IMR-90 (cell line): ENCODE measurements at regions not wholly inside any gene's neighbourhood (a gene's known extent, or its start where the extent isn't known, plus 50 kb on each side); places are given as distances from the start of the nearest gene placed in this dataset.

Source experiments
- ATAC-seq: fragments of 200-7000 bp; cut with Tn5 transposase; 2 replicates; pipeline ENCODE4 v1.9.1; 2020; ENCODE audit warnings: low read depth, mild to moderate bottlenecking, moderate library complexity
- BruUV-seq: library from RNA; stranded (reverse); fragments of 400-500 nt; replicated peaks from 2 replicates; lab custom pipeline; 2021; lab: Mats Ljungman, UMichigan
- CTCF ChIA-PET: fragments of 300-600 bp; formaldehyde crosslinking; extraction: SDS; loops from one replicate; lab custom pipeline; 2021; ENCODE audit warnings: antibody characterized with exemption; lab: Yijun Ruan, JAX
- POLR2A ChIA-PET: fragments of 300-600 bp; sonication (Branson Sonifier 250); formaldehyde crosslinking; loops from one replicate; lab custom pipeline; 2022; ENCODE audit warnings: antibody characterized with exemption; ENCODE audit not compliant: unreplicated experiment; lab: Charles Lee
- DNase-seq: peaks from one replicate; pipeline ENCODE4 v3.0.0; 2013
- H2AFZ ChIP-seq: replicated peaks from 2 replicates; pipeline ENCODE3; 2013; ENCODE audit warnings: low read length, mild to moderate bottlenecking; ENCODE audit not compliant: poor library complexity
- H2AK5ac ChIP-seq: 2 replicates; pipeline ENCODE4 v1.6.1; 2013; ENCODE audit warnings: low read depth, low read length, inconsistent platforms
- H2AK9ac ChIP-seq: replicated peaks from 2 replicates; pipeline ENCODE3; 2013; ENCODE audit warnings: mild to moderate bottlenecking, low read depth, low read length, moderate library complexity; ENCODE audit not compliant: poor library complexity
- H2BK120ac ChIP-seq: 2 replicates; pipeline ENCODE4 v1.6.1; 2013; ENCODE audit warnings: low read depth, low read length, inconsistent platforms
- H2BK15ac ChIP-seq: 3 replicates; pipeline ENCODE4 v1.6.1; 2013; ENCODE audit warnings: low read depth, low read length, inconsistent platforms
- H2BK20ac ChIP-seq: 2 replicates; pipeline ENCODE4 v1.6.1; 2013; ENCODE audit warnings: low read depth, mild to moderate bottlenecking, inconsistent platforms, low read length, moderate library complexity
- H2BK5ac ChIP-seq: 2 replicates; pipeline ENCODE4 v1.6.1; 2013; ENCODE audit warnings: mild to moderate bottlenecking, low read depth, low read length, inconsistent platforms; ENCODE audit not compliant: poor library complexity, severe bottlenecking
- H3K14ac ChIP-seq: replicated peaks from 2 replicates; pipeline ENCODE4 v1.6.1; 2013; ENCODE audit warnings: low read depth, low read length, inconsistent platforms
- H3K18ac ChIP-seq: 2 replicates; pipeline ENCODE4 v1.6.1; 2013; ENCODE audit warnings: low read depth, low read length, control low read depth
- H3K23ac ChIP-seq: 2 replicates; pipeline ENCODE4 v1.6.1; 2013; ENCODE audit warnings: low read depth, low read length, inconsistent platforms
- H3K27ac ChIP-seq: 2 replicates; pipeline ENCODE4 v1.5.1; 2013; ENCODE audit warnings: mild to moderate bottlenecking, control low read depth, low read length; ENCODE audit not compliant: insufficient read depth
- H3K27me3 ChIP-seq: 2 replicates; pipeline ENCODE4 v1.6.1; 2013; ENCODE audit warnings: low read length; ENCODE audit not compliant: control insufficient read depth, insufficient read depth
- H3K36me3 ChIP-seq: 2 replicates; pipeline ENCODE4 v1.6.1; 2013; ENCODE audit warnings: low read length, mixed read lengths; ENCODE audit not compliant: control insufficient read depth, insufficient read depth
- H3K4ac ChIP-seq: 2 replicates; pipeline ENCODE4 v1.6.1; 2013; ENCODE audit warnings: low read depth, low read length, inconsistent platforms
- H3K4me1 ChIP-seq: 2 replicates; pipeline ENCODE4 v1.6.1; 2013; ENCODE audit warnings: low read length, mixed read lengths; ENCODE audit not compliant: control insufficient read depth, insufficient read depth
- H3K4me2 ChIP-seq: 2 replicates; pipeline ENCODE4 v1.6.1; 2013; ENCODE audit warnings: low read depth, mild to moderate bottlenecking, control low read depth, low read length, moderate library complexity
- H3K4me3 ChIP-seq: 2 replicates; pipeline ENCODE4 v1.5.1; 2013; ENCODE audit warnings: low read depth, mild to moderate bottlenecking, control low read depth, low read length, moderate library complexity; ENCODE audit not compliant: insufficient read depth
- H3K56ac ChIP-seq: 2 replicates; pipeline ENCODE4 v1.6.1; 2013; ENCODE audit warnings: low read length, inconsistent platforms; ENCODE audit not compliant: insufficient read depth; ENCODE audit errors: extremely low read depth
- H3K79me1 ChIP-seq, 2 experiments: 2 replicates each; pipeline ENCODE4 v1.6.1; 2013; ENCODE audit warnings: low read length in 2 of 2, inconsistent platforms in 1 of 2, low read depth in 1 of 2
- H3K9ac ChIP-seq: 2 replicates; pipeline ENCODE4 v1.6.1; 2013; ENCODE audit warnings: low read depth, low read length, control low read depth
- H3K9me1 ChIP-seq: 2 replicates; pipeline ENCODE4 v1.6.1; 2013; ENCODE audit warnings: low read length, inconsistent platforms; ENCODE audit not compliant: insufficient read depth
- H3K9me3 ChIP-seq: 2 replicates; pipeline ENCODE4 v1.6.1; 2013; ENCODE audit warnings: low read length; ENCODE audit not compliant: control insufficient read depth, insufficient read depth
- H4K20me1 ChIP-seq: 2 replicates; pipeline ENCODE4 v1.6.1; 2013; ENCODE audit warnings: low read length, inconsistent platforms; ENCODE audit not compliant: insufficient read depth
- H4K5ac ChIP-seq: 2 replicates; pipeline ENCODE4 v1.6.1; 2013; ENCODE audit warnings: mild to moderate bottlenecking, low read depth, low read length, control low read depth
- H4K8ac ChIP-seq, 2 experiments: 2 replicates each; pipeline ENCODE4 v1.6.1; 2013; ENCODE audit warnings: low read depth in 2 of 2, low read length in 2 of 2, control low read depth in 1 of 2, inconsistent platforms in 1 of 2
- H4K91ac ChIP-seq: 2 replicates; pipeline ENCODE4 v1.6.1; 2013; ENCODE audit warnings: low read depth, low read length, inconsistent platforms; ENCODE audit not compliant: insufficient read depth
- CHD1 ChIP-seq: IDR thresholded peaks from 2 replicates; pipeline ENCODE4 v1.6.1; 2012; ENCODE audit warnings: low read depth, low read length, improper control_type of control experiment
- MAFK ChIP-seq: IDR thresholded peaks from 2 replicates; pipeline ENCODE4 v1.6.1; 2012; ENCODE audit warnings: low read depth, low read length, improper control_type of control experiment
- MXI1 ChIP-seq: IDR thresholded peaks from 2 replicates; pipeline ENCODE4 v1.6.1; 2012; ENCODE audit warnings: low read depth, mild to moderate bottlenecking, low read length, moderate library complexity, borderline replicate concordance
- RFX5 ChIP-seq: IDR thresholded peaks from 2 replicates; pipeline ENCODE4 v1.8.0; 2012; ENCODE audit warnings: low read depth, mild to moderate bottlenecking, low read length, moderate library complexity
- WGBS, 2 experiments: methylation state at CpG; one replicate each; pipeline versions ENCODE4 v1.1.5 to v1.1.7; 2013; ENCODE audit warnings: missing lambda C conversion rate in 2 of 2; ENCODE audit not compliant: insufficient read length in 1 of 2; ENCODE audit errors: extremely low coverage in 2 of 2; 5-methylcytosine and 5-hydroxymethylcytosine counted together
- dilution Hi-C: fragments of 300-500 bp; cut with HindIII; formaldehyde crosslinking; loops from one replicate; pipeline ENCODE4 v1.14.3; 2018; ENCODE audit warnings: low sequenced_read_pairs; ENCODE audit not compliant: unreplicated experiment
- in situ Hi-C: fragments of 300-500 bp; cut with MboI; formaldehyde crosslinking; loops from 3 replicates; pipeline ENCODE4 v1.14.3; 2019; ENCODE audit warnings: low sequenced_read_pairs, inconsistent platforms, mixed read lengths
- intact Hi-C: fragments of 100-400 bp; cut with micrococcal nuclease; formaldehyde crosslinking; loops from 2 replicates; pipeline ENCODE4 v1.10.0; 2022

DNA sequence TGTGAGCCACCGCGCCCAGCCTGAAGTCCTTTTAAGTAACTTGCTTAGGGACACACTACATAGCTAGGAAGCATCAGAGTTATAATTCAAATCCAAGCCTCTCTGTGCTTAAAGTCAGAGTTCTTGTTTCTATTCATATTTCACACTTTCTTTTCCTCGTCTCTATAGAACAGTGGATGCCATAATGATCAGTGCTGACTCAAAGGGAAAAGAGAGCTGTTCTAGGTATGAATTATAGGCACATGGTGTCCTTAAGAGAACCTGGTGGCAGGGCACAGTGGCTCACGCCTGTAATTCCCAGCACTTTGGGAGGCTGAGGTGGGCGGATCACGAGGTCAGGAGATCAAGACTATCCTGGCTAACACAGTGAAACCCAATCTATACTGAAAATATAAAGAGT, 400.2 kb upstream of the DDI1 start (continued):
- no peak for TF ChIP-seq CHD1

GRCh38 chr11:103637295-103637694, 399.1 kb upstream of the DDI1 start:
- H3K9me1 ChIP-seq, result peaks cover 6% of the 10 kb centered on the region
- peak overlapping the region; percentile 13 for H2BK5ac ChIP-seq
- H2BK20ac ChIP-seq, result no peak overlapping the region; the same call in 1 of the 2 replicates
- H3K14ac ChIP-seq, result no peak overlapping the region
- H4K8ac ChIP-seq, result no peak overlapping the region
- H3K18ac ChIP-seq, result no peak overlapping the region
- no peak overlapping the region for H3K23ac ChIP-seq
- no peak overlapping the region for H2AK5ac ChIP-seq
- intact Hi-C loops (no loop called here), dilution Hi-C loops (no loop called here), in situ Hi-C loops (no loop called here)
- no peak overlapping the region for H2AFZ ChIP-seq
- H3K4me2 ChIP-seq, result no peak overlapping the region
- H3K27me3 ChIP-seq, result no peaks in the 10 kb centered on the region
- ATAC-seq (no peak), DNase-seq (peak; percentile 55)
- no peaks in the 10 kb centered on the region for H3K9me3 ChIP-seq
- H3K79me1 ChIP-seq, result no peaks in the 10 kb centered on the region
- H3K36me3 ChIP-seq, result no peaks in the 10 kb centered on the region
- TF ChIP-seq RFX5 (no peak), MAFK (no peak), MXI1 (no peak)
- H3K27ac ChIP-seq, result no peak overlapping the region
- ChIA-PET POLR2A (no interaction called here), CTCF (no interaction called here)
- no peak overlapping the region for H3K56ac ChIP-seq
- H2AK9ac ChIP-seq, result no peak overlapping the region
- peaks cover 9% of the 10 kb centered on the region; the same call in 1 of the 2 replicates for H3K4me1 ChIP-seq
- H4K20me1 ChIP-seq, result no peaks in the 10 kb centered on the region
- peak overlapping the region; percentile 41; the same call in 1 of the 2 replicates for H2BK120ac ChIP-seq
- no TSS peak for BruUV-seq
- H4K91ac ChIP-seq, result no peak overlapping the region
- no peak overlapping the region for H3K4ac ChIP-seq
- H2BK15ac ChIP-seq, result no peak overlapping the region
- no peak overlapping the region; the same call in 1 of the 2 replicates for H4K5ac ChIP-seq
- no peak overlapping the region for H3K9ac ChIP-seq
- H3K4me3 ChIP-seq, result no peak overlapping the region
- WGBS, 2 experiments, result no CpG with 5 or more reads among the region's 2 CpGs
